Naive thymus-derived CD4-positive, alpha-beta T cell (primary cell): ENCODE measurements at regions not wholly inside any gene's neighbourhood (a gene's known extent, or its start where the extent isn't known, plus 50 kb on each side); places are given as distances from the start of the nearest gene placed in this dataset.

ENCODE experiments used
- ATAC-seq: fragments of 150-1000 bp; cut with Tn5 transposase; 2 replicates; pipeline ENCODE4 v1.10.0; 2021; ENCODE audit warnings: mild to moderate bottlenecking, moderate library complexity
- CTCF ChIA-PET: fragments of 350-600 bp; sonication (Branson Sonifier 250); formaldehyde crosslinking; loops from one replicate; lab custom pipeline; 2021; ENCODE audit warnings: antibody characterized with exemption; lab: Charles Lee
- POLR2A ChIA-PET: fragments of 350-600 bp; sonication (Branson Sonifier 250); formaldehyde crosslinking; loops from one replicate; lab custom pipeline; 2021; ENCODE audit warnings: antibody characterized with exemption, inconsistent platforms; lab: Charles Lee
- DNase-seq, 9 donors: peaks; one replicate each; pipeline versions ENCODE4 v3.0.0 to v3.0.0-alpha.2; 2020 to 2022; ENCODE audit warnings: mixed read lengths in 1 of 9
- H3K27ac ChIP-seq: one replicate; pipeline ENCODE4 v1.7.0; 2013; ENCODE audit warnings: mild to moderate bottlenecking, low read depth, low read length, moderate library complexity
- H3K27me3 ChIP-seq, 2 donors: one replicate each; pipeline ENCODE4 v1.7.0; 2013; ENCODE audit warnings: low read length in 2 of 2, mild to moderate bottlenecking in 2 of 2, moderate library complexity in 2 of 2; ENCODE audit not compliant: control insufficient read depth in 2 of 2, insufficient read depth in 2 of 2
- H3K36me3 ChIP-seq, 3 experiments: 1 replicate in 2 of 3; 2 replicates in 1 of 3; pipeline ENCODE4 v1.7.0; 2013; ENCODE audit warnings: low read length in 3 of 3, mild to moderate bottlenecking in 3 of 3, moderate library complexity in 1 of 3; ENCODE audit not compliant: insufficient read depth in 3 of 3, control insufficient read depth in 2 of 3
- H3K4me1 ChIP-seq, 2 donors: one replicate each; pipeline ENCODE4 v1.7.0; 2013; ENCODE audit warnings: low read length in 2 of 2, mild to moderate bottlenecking in 2 of 2, moderate library complexity in 1 of 2; ENCODE audit not compliant: control insufficient read depth in 2 of 2, insufficient read depth in 2 of 2
- H3K4me3 ChIP-seq: 2 replicates; pipeline ENCODE4 v1.7.0; 2013; ENCODE audit warnings: mild to moderate bottlenecking, low read length
- H3K9me3 ChIP-seq, 3 experiments: 1 replicate in 2 of 3; 2 replicates in 1 of 3; pipeline ENCODE4 v1.7.0; 2013; ENCODE audit warnings: low read length in 3 of 3; ENCODE audit not compliant: control insufficient read depth in 2 of 3
- H3K27ac Mint-ChIP-seq, 9 donors: one replicate each; pipeline ENCODE4 v1.8.0; 2020 to 2022; ENCODE audit warnings: mixed read lengths in 9 of 9, mild to moderate bottlenecking in 8 of 9, moderate library complexity in 5 of 9, inconsistent platforms in 2 of 9
- H3K27me3 Mint-ChIP-seq, 5 donors: one replicate each; pipeline ENCODE4 v1.8.0; 2021 to 2022; ENCODE audit warnings: mixed read lengths in 5 of 5, mild to moderate bottlenecking in 1 of 5
- H3K36me3 Mint-ChIP-seq, 5 donors: one replicate each; pipeline ENCODE4 v1.8.0; 2020 to 2022; ENCODE audit warnings: mixed read lengths in 5 of 5, mild to moderate bottlenecking in 3 of 5, inconsistent platforms in 1 of 5
- H3K4me1 Mint-ChIP-seq, 7 donors: one replicate each; pipeline ENCODE4 v1.8.0; 2020 to 2022; ENCODE audit warnings: mixed read lengths in 7 of 7, mild to moderate bottlenecking in 3 of 7, inconsistent platforms in 1 of 7
- H3K4me3 Mint-ChIP-seq, 10 donors: one replicate each; pipeline ENCODE4 v1.8.0; 2020 to 2022; ENCODE audit warnings: mild to moderate bottlenecking in 10 of 10, mixed read lengths in 10 of 10, moderate library complexity in 6 of 10, inconsistent platforms in 2 of 10
- H3K9me3 Mint-ChIP-seq, 11 donors: one replicate each; pipeline ENCODE4 v1.8.0; 2020 to 2022; ENCODE audit warnings: mixed read lengths in 11 of 11, mild to moderate bottlenecking in 4 of 11, inconsistent platforms in 1 of 11, moderate library complexity in 1 of 11
- intact Hi-C, 2 donors: fragments of 100-400 bp; cut with micrococcal nuclease; formaldehyde crosslinking; loops; one replicate each; pipeline ENCODE4 v1.15.1; 2023

GRCh38 chr12:115638733-115639647, 638.5 kb downstream of the MED13L start:
- POLR2A ChIA-PET: no interaction called here
- Mint-ChIP-seq H3K4me3 (no peak overlapping the region), H3K27me3 (peaks cover 0 to 11% (median 0%) of the 10 kb centered on the region in 5 donors), H3K36me3 (no peaks in the 10 kb centered on the region), H3K27ac (no peak overlapping the region), H3K9me3 (peaks cover 0 to 7% (median 3%) of the 10 kb centered on the region in 11 donors), H3K4me1 (no peaks in the 10 kb centered on the region)
- intact Hi-C loops: no loop called here
- ATAC-seq (no peak), DNase-seq (no peak)
- Histone ChIP-seq H3K4me3 (no peak overlapping the region), H3K27ac (no peak overlapping the region), H3K9me3 (no peaks in the 10 kb centered on the region), H3K36me3 (no peaks in the 10 kb centered on the region), H3K4me1 (no peaks in the 10 kb centered on the region), H3K27me3 (no peaks in the 10 kb centered on the region)
- CTCF ChIA-PET: no interaction called here

- Mint-ChIP-seq H3K27me3 (peaks cover 0 to 8% (median 5%) of the 10 kb centered on the region in 5 donors), H3K36me3 (no peaks in the 10 kb centered on the region), H3K4me1 (no peaks in the 10 kb centered on the region), H3K27ac (no peak overlapping the region), H3K4me3 (no peak overlapping the region), H3K9me3 (peaks cover 0 to 3% (median 0%) of the 10 kb centered on the region in 11 donors)
- intact Hi-C loops: no loop called here
- ATAC-seq (no peak), DNase-seq (no peak)
- H3K27me3 ChIP-seq: no peaks in the 10 kb centered on the region
- H3K27ac ChIP-seq: no peak overlapping the region
- no peak overlapping the region for H3K4me3 ChIP-seq
- no peaks in the 10 kb centered on the region for H3K9me3 ChIP-seq
- no peaks in the 10 kb centered on the region for H3K36me3 ChIP-seq
- no peaks in the 10 kb centered on the region for H3K4me1 ChIP-seq
- CTCF ChIA-PET: no interaction called here
- POLR2A ChIA-PET: no interaction called here
Observed at GRCh38 chr12:115636546-115636945, 640.9 kb downstream of the MED13L start.

GRCh38 chr12:115632308-115632707, 645.2 kb downstream of the MED13L start:
- no peak overlapping the region for H3K27ac Mint-ChIP-seq
- intact Hi-C loops: no loop called here
- ATAC-seq: no peak

DNA sequence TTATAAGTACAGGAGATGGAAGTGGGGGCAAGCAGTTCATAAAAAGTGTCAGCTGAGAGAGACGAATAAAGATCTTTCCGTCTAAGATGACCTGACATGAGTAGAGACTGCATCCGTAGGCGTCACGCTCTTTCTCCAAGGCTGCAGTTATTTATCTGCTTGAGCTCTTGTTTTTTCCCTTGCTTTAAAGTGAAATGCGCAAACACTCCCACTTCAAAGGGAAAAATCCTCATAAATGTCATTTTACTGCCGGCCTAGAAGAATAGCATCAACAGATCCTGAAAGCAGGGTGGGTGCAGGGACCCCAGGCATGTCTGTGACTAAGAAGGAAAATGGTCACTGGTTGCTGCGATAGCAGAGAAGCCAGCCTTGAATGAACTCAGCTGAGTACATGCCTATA, 647.4 kb downstream of the MED13L start:
- H3K4me1 ChIP-seq: no peaks in the 10 kb centered on the region
- Mint-ChIP-seq H3K27ac (no peak overlapping the region), H3K4me3 (no peak overlapping the region), H3K27me3 (peaks cover 0 to 8% (median 4%) of the 10 kb centered on the region in 5 donors), H3K36me3 (no peaks in the 10 kb centered on the region), H3K9me3 (peaks cover 0 to 15% (median 4%) of the 10 kb centered on the region in 11 donors), H3K4me1 (no peaks in the 10 kb centered on the region)
- no peaks in the 10 kb centered on the region for H3K27me3 ChIP-seq
- H3K4me3 ChIP-seq: no peak overlapping the region
- intact Hi-C loops: no loop called here
- DNase-seq (no peak), ATAC-seq (no peak)
- CTCF ChIA-PET: no interaction called here
- POLR2A ChIA-PET: no interaction called here
- H3K9me3 ChIP-seq: peaks cover 0 to 1% (median 0%) of the 10 kb centered on the region in 3 experiments
- no peaks in the 10 kb centered on the region for H3K36me3 ChIP-seq
- H3K27ac ChIP-seq: no peak overlapping the region

More at GRCh38 chr12:115632308-115632707, 645.2 kb downstream of the MED13L start:
- no peak overlapping the region for H3K4me3 Mint-ChIP-seq
- H3K36me3 Mint-ChIP-seq: no peaks in the 10 kb centered on the region
- DNase-seq: no peak
- Histone ChIP-seq H3K4me1 (no peaks in the 10 kb centered on the region), H3K27ac (no peak overlapping the region), H3K4me3 (no peak overlapping the region), H3K9me3 (no peaks in the 10 kb centered on the region), H3K36me3 (no peaks in the 10 kb centered on the region), H3K27me3 (no peaks in the 10 kb centered on the region)
- H3K27me3 Mint-ChIP-seq: peaks cover 0 to 8% (median 4%) of the 10 kb centered on the region in 5 donors
- H3K4me1 Mint-ChIP-seq: no peaks in the 10 kb centered on the region
- H3K9me3 Mint-ChIP-seq: peaks cover 0 to 15% (median 2%) of the 10 kb centered on the region in 11 donors
- ChIA-PET CTCF (no interaction called here), POLR2A (no interaction called here)

- DNase-seq (no peak), ATAC-seq (no peak)
- Histone ChIP-seq H3K36me3 (no peaks in the 10 kb centered on the region), H3K27ac (no peak overlapping the region), H3K4me1 (no peaks in the 10 kb centered on the region), H3K4me3 (no peak overlapping the region), H3K9me3 (peaks cover 0 to 7% (median 0%) of the 10 kb centered on the region in 3 experiments), H3K27me3 (no peaks in the 10 kb centered on the region)
- H3K9me3 Mint-ChIP-seq: peaks cover 0 to 23% (median 9%) of the 10 kb centered on the region in 11 donors
- no peaks in the 10 kb centered on the region for H3K4me1 Mint-ChIP-seq
- ChIA-PET CTCF (no interaction called here), POLR2A (no interaction called here)
- H3K4me3 Mint-ChIP-seq: no peak overlapping the region
- no peak overlapping the region for H3K27ac Mint-ChIP-seq
- no peaks in the 10 kb centered on the region for H3K36me3 Mint-ChIP-seq
- peaks cover 0 to 23% (median 0%) of the 10 kb centered on the region in 5 donors for H3K27me3 Mint-ChIP-seq
- intact Hi-C loops: no loop called here
Observed at GRCh38 chr12:115626210-115626609, 651.3 kb downstream of the MED13L start.

DNA sequence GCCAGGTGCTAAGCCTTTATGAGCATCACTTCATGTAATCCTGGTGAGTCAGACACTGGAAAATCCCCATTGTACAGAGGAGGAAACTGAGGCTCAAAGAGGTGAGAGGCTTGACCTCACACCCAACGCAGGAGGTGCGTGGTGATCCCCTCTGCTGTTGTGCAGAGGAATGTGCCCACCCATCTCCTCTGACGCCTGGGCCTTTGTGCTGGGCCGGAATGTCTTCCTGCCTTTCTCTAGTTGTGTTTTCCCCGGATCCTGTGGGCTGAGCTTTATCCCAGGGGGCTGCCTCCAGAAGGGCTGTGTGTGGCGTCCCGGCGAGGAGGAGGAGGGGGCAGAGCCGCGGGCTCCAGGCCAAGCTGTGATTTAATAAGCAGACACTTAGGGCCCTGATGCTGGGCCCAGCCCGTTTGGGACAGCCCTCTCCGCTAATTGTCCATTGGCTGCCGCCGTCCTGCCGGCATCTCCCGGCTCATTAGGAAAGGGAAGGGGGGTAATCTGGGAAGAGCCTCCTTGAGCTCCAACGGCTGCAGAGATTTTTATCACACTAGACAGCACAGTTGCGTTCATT, 653.6 kb downstream of the MED13L start:
- Mint-ChIP-seq H3K4me3 (no peak overlapping the region), H3K27me3 (peaks cover 0 to 29% (median 0%) of the 10 kb centered on the region in 5 donors)

More for the DNA sequence above, 653.6 kb downstream of the MED13L start:
- Histone ChIP-seq H3K9me3 (peaks cover 0 to 7% (median 0%) of the 10 kb centered on the region in 3 experiments), H3K4me3 (no peak overlapping the region), H3K27ac (no peak overlapping the region), H3K4me1 (no peaks in the 10 kb centered on the region), H3K36me3 (no peaks in the 10 kb centered on the region), H3K27me3 (no peaks in the 10 kb centered on the region)
- no peak for DNase-seq
- ATAC-seq: no peak
- POLR2A ChIA-PET: no interaction called here
- CTCF ChIA-PET: no interaction called here
- H3K27ac Mint-ChIP-seq: no peak overlapping the region
- no peaks in the 10 kb centered on the region for H3K36me3 Mint-ChIP-seq
- intact Hi-C loops: no loop called here
- H3K9me3 Mint-ChIP-seq: peaks cover 0 to 22% (median 7%) of the 10 kb centered on the region in 11 donors
- peaks cover 0 to 5% (median 0%) of the 10 kb centered on the region in 7 donors for H3K4me1 Mint-ChIP-seq
